Keratinocyte (primary cell): ENCODE measurements at regions not wholly inside any gene's neighbourhood (a gene's known extent, or its start where the extent isn't known, plus 50 kb on each side); places are given as distances from the start of the nearest gene placed in this dataset.

ENCODE experiments used
- CTCF ChIP-seq, 3 experiments: IDR thresholded peaks in 1 of 3; conservative IDR thresholded peaks in 1 of 3; optimal IDR thresholded peaks in 1 of 3; 2 replicates in 2 of 3; 3 replicates in 1 of 3; pipeline versions ENCODE3 to v1.5.1; 2011; ENCODE audit warnings: low read length in 3 of 3, mild to moderate bottlenecking in 3 of 3, moderate library complexity in 2 of 3, control low read depth in 1 of 3, inconsistent platforms in 1 of 3; ENCODE audit not compliant: insufficient read depth in 2 of 3; ENCODE audit errors: extremely low read depth in 1 of 3
- EZH2 ChIP-seq: IDR thresholded peaks from one replicate; pipeline ENCODE4 v1.6.1; 2012; ENCODE audit warnings: inconsistent platforms, mild to moderate bottlenecking, low read length, moderate library complexity

DNA sequence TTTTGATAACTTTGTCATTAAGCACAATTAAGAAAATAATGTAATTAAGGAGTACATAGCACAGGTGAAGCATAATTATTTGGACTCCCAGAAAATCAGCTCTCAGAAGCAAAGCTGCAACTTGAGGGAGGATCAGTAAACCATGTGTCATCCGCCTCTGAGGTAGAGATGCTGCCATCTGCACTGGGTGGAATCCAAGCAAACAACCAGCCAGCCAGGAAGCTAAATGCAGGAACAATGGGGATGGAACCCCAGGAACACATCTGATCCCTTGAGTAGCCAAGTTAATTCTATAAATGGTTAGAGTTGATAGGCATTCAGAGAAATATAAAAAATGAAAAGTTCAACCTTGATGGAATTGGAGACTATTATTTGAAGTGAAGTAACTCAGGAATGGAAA, 520.2 kb downstream of the RFC3 start:
- TF ChIP-seq CTCF (optimal IDR thresholded peaks at IDR 0.05 in 1 of 3, IDR thresholded peaks at IDR 0.05 in 1 of 3, conservative IDR thresholded peaks at IDR 0.05 in 1 of 3; ENCODE audit: extremely low read depth in 1 of 3, insufficient read depth in 2 of 3, low read length in 3 of 3) (no peak), EZH2 (no peak)
